ENCODE measurements at regions not wholly inside any gene's neighbourhood (a gene's known extent, or its start where the extent isn't known, plus 50 kb on each side); places are given as distances from the start of the nearest gene placed in this dataset.

DNA sequence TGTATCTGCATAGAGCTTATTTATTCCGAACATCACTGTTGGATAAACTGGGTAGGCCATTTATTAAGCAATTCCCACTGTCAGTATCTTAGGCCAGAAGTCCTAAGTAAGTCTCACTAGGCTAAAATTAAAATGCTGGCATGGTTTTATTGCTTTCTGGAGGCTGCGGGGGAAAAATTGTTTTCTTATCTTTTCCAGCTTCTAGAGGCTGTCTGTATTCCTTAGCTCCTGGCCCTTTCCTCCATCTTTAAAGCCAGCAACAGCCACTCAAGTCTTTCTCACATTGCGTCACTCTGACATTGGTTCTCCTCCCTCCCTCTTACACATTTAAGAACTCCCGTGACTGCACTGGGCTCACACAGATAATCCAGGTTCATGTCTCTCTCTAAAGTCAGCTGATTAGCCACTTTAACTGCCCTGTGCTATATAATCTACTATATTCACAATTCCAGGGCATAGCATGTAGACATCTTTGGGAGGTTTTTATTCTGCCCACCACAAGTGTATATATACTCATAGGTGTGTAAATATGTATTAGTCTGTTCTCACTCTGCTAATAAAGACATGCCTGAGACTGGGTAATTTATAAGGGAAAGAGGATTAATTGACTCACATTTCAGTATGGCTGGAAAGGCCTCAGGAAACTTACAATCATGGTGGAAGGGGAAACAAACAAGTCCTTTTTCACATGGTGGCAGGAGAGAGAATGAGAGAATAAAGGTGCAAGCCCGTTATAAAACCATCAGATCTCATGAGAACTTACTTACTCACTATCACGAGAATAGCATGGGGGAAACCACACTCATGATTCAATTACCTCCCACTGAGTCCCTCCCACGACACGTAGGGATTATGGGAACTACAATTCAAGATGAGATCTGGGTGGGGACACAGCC, 113.5 kb upstream of the SLC7A14 start:
- POLR2A ChIA-PET, result no interaction called here
- TF ChIP-seq, protein P1, sequence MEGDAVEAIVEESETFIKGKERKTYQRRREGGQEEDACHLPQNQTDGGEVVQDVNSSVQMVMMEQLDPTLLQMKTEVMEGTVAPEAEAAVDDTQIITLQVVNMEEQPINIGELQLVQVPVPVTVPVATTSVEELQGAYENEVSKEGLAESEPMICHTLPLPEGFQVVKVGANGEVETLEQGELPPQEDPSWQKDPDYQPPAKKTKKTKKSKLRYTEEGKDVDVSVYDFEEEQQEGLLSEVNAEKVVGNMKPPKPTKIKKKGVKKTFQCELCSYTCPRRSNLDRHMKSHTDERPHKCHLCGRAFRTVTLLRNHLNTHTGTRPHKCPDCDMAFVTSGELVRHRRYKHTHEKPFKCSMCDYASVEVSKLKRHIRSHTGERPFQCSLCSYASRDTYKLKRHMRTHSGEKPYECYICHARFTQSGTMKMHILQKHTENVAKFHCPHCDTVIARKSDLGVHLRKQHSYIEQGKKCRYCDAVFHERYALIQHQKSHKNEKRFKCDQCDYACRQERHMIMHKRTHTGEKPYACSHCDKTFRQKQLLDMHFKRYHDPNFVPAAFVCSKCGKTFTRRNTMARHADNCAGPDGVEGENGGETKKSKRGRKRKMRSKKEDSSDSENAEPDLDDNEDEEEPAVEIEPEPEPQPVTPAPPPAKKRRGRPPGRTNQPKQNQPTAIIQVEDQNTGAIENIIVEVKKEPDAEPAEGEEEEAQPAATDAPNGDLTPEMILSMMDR (IDR thresholded peaks at IDR 0.05; ENCODE audit: insufficient read depth, low read length, missing control alignments), result no peak
- CTCF ChIA-PET, result interaction anchor here (1.3 to 1.8 kb wide), 4 partner anchors 10 to 285 kb away, joined by 4 to 9 read pairs (median 6); no protein-coding TSS in a partner anchor
- H3K4me3 ChIP-seq (ENCODE audit: low read depth, low read length), result no peak overlapping the region
- no peak for DNase-seq (ENCODE audit: low read depth, low spot score)

DNA sequence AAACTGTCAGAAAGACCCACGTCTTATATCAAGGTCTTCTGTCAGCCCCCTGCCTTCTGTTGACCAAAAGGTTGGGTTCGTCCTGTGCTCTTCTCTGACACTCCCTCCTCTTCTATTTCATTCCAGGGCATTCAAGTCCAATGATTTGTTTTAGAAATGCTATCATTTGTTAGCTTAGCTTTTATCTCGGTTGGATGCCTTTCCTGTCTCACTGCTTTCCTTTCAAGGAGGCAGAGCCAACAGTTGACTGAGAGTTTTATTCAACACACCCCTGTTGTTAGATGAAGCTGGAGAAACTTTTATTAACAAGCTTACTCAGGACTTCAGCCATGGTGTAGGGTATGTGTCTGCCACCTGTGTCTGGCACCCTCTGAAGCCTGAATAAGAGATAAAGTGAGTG, 112.0 kb upstream of the SLC7A14 start:
- POLR2A ChIA-PET, result no interaction called here
- TF ChIP-seq, protein P1 (IDR thresholded peaks at IDR 0.05; ENCODE audit: insufficient read depth, low read length, missing control alignments), result no peak
- CTCF ChIA-PET, result interaction anchor here (1.3 to 1.8 kb wide), 4 partner anchors 9 to 284 kb away, joined by 4 to 9 read pairs (median 6); no protein-coding TSS in a partner anchor
- H3K4me3 ChIP-seq (ENCODE audit: low read depth, low read length), result no peak overlapping the region
- DNase-seq (ENCODE audit: low read depth, low spot score), result no peak

DNA sequence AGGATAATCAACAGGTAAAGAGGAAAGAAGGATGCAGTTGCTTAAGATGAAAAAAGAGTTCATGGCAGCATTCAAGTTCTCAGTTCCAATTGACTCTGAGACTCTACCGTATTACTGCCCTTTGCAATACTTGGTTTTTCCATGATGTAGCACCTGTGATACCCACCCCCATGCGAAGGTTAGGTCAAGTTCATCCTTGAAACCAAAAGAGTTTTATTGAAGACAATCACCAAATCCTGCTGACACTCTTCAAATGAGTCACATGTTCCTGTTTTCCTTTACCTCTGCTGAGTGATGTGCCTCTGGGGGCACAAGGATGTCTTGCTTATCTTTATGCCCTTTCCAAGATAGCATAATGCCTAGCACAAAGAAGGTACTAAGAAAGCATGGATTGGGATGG, 111.3 kb upstream of the SLC7A14 start:
- ChIA-PET CTCF (interaction anchor here (0.5 to 2.5 kb wide), 4 partner anchors 17 to 222 kb away, joined by 3 to 6 read pairs (median 3); no protein-coding TSS in a partner anchor), POLR2A (no interaction called here)
- TF ChIP-seq, protein P1 (IDR thresholded peaks at IDR 0.05; ENCODE audit: insufficient read depth, low read length, missing control alignments), result no peak
- no peak for DNase-seq (ENCODE audit: low read depth, low spot score)
- H3K4me3 ChIP-seq (ENCODE audit: low read depth, low read length), result no peak overlapping the region

DNA sequence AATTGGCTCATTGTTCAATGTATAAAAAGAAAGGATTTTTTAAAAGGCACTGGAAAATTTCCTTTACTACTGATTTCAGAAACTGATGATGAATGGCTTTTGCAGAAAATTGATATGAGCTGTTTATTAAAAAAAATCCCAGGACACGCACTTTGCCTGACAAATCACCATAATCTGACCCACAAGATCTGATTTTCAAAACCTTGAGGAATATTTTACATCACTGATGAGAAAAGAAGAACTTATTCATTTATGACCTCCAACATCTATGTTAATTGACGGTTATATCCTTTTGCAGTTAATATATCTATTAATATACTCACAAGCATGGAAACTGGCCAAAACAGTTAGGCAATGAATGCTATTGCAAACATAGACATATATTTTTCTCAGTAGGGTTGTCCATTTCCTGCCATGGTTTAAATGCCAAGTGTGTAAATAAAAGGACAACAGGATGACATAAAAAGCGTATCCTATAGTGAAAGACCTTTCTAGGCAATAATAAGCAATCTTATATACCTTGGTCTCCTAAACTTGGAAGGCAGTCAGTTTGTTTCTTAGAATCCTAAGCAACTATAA, 109.7 kb upstream of the SLC7A14 start:
- H3K4me3 ChIP-seq (ENCODE audit: low read depth, low read length), result no peak overlapping the region
- POLR2A ChIA-PET, result no interaction called here
- TF ChIP-seq, protein P1 (IDR thresholded peaks at IDR 0.05; ENCODE audit: insufficient read depth, low read length, missing control alignments), result no peak
- CTCF ChIA-PET, result interaction anchor here (2.5 kb wide), 1 partner anchor 116 kb away, joined by 6 read pairs; no protein-coding TSS in a partner anchor
- DNase-seq (ENCODE audit: low read depth, low spot score), result no peak

GRCh38 chr3:170692720-170693119, 106.8 kb upstream of the SLC7A14 start:
- TF ChIP-seq, protein P1 (IDR thresholded peaks at IDR 0.05; ENCODE audit: insufficient read depth, low read length, missing control alignments), result no peak
- no peak for DNase-seq (ENCODE audit: low read depth, low spot score)
- ChIA-PET POLR2A (no interaction called here), CTCF (interaction anchor here (0.9 to 6.0 kb wide), 5 partner anchors 10 to 119 kb away, joined by 3 to 57 read pairs (median 4); no protein-coding TSS in a partner anchor)
- H3K4me3 ChIP-seq (ENCODE audit: low read depth, low read length), result no peak overlapping the region

DNA sequence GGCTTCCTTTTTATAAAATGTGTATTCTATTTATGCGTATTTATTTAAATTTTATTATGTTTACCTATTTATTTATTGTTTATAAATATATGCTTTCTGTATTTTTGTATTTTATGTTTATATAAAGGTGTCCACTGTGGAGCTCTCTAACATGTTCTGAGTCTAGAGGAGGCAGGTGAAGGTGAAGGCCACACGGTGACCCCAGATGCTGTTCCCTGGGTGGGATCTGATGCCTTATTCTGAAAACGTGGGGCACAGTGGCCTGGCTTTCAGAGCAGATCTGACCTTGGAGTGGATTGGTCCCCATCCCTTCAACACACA, 104.7 kb upstream of the SLC7A14 start:
- POLR2A ChIA-PET, result no interaction called here
- CTCF ChIA-PET, result interaction anchor here (0.8 to 6.0 kb wide), 8 partner anchors 12 to 158 kb away, joined by 3 to 57 read pairs (median 4); no protein-coding TSS in a partner anchor
- TF ChIP-seq, protein P1 (IDR thresholded peaks at IDR 0.05; ENCODE audit: insufficient read depth, low read length, missing control alignments), result no peak
- DNase-seq (ENCODE audit: low read depth, low spot score), result no peak
- H3K4me3 ChIP-seq (ENCODE audit: low read depth, low read length), result no peak overlapping the region
